ENCODE measurements at regions not wholly inside any gene's neighbourhood (a gene's known extent, or its start where the extent isn't known, plus 50 kb on each side); places are given as distances from the start of the nearest gene placed in this dataset.

DNA sequence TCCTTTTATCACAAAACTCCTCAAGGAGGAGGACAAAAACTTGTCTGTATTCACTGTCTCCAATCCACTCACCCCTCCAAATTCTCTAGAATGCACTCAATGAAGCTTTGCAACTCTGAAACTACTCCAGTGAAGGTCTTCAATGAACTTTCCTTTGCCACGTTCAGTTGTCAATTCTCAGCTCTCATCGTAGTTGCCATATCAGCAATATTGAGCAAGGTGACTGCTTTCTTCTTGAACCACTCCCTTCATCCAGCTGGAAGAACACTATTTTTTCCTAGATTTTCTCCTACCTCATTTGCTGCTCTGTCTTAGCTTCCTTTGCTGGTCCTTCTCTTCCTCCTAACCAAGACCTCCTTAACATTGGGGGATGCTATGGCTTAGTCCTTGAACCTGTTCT, 191.8 kb downstream of the KDR start:
- DNase-seq (ENCODE audit: low read depth, low spot score) = no peak
- no peak overlapping the region for H3K27ac ChIP-seq

- peak; percentile 43 for DNase-seq (ENCODE audit: low read depth, low spot score)
- no peak overlapping the region for H3K27ac ChIP-seq
These were observed 195.2 kb downstream of the KDR start for GRCh38 chr4:54930226-54930625.

DNA sequence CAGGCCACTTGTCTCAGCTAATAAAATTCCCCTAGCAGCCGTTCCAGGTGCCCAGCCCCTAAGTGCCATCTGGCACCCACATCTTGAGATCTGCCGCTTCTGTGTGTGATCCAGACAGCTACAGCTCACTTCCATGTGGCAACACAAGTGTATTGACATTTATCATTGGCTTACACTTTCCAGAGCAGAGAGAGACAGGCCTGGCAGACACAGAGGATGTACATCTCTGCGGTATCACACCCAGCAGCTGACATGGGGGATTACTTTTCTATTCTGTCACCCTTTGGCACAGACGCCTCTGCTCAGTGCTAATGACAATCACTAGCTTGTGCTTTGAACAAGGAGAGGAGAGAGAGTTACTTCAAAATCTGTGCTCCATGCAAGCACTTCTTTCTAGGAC, 195.9 kb downstream of the KDR start:
- no peak overlapping the region for H3K27ac ChIP-seq
- DNase-seq (ENCODE audit: low read depth, low spot score) = no peak

DNA sequence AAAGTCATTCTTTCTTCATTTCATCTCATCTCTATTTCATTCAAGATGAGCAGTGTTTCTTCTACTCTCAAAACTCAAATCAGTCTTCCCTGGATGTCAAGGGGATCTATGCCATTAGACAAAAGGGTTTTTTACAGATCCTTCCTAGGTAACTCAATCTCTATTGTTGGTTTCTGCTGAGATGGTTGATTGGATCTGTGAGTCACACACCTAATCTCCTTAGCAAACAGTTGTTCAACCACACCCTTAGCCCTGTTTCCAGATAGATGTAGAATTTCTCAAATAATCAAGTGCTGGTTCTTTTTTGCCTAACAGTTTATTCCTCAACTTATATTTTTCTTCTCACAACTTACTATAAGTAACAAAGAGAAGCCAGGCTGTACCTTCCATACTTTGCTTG, 200.5 kb downstream of the KDR start:
- H3K27ac ChIP-seq = no peak overlapping the region
- peak; percentile 51 for DNase-seq (ENCODE audit: low read depth, low spot score)

GRCh38 chr4:54915276-54915675, 210.1 kb downstream of the KDR start:
- DNase-seq (ENCODE audit: low read depth, low spot score) = no peak
- H3K27ac ChIP-seq = no peak overlapping the region

DNA sequence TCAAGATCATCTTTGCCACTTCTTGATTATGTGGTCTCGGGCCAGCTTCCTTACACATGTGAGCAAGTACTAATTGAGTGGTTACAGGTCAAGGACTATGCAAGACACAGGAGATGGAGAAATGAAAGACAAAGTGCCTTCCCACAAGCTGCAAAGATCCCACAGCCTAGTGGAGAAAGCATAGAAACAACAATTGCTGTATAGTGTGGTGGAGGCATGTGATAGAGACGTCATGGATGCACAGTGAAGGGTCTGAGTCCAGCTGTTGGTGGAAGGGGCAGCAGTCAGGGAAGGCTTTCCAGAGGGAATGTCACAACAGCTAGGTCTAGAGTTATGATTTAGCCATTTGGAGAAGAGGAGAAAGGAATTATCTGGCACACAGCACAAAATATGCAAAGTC, 210.6 kb downstream of the KDR start:
- no peak overlapping the region for H3K27ac ChIP-seq
- no peak for DNase-seq (ENCODE audit: low read depth, low spot score)

GRCh38 chr4:54913751-54914526, 211.5 kb downstream of the KDR start:
- no peak overlapping the region for H3K27ac ChIP-seq
- no peak for DNase-seq (ENCODE audit: low read depth, low spot score)

DNA sequence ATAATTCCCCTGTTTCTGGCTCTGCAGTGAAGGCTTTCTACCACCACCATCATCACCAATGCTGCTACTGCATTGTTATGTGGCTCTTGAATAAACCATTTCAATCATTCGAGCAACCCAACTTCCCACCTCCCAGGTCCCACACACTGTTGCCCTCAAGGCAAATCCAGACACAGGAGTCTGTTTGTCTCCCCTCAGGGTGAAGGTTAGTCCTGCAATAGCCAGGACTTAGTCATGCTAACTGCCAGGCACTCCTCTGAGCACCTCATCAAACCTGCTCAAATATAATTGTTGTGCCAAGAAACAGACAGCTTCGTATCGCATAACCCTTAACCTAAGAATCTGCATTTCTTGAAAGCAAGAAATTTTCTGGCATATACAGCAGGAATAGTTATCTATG, 213.2 kb downstream of the KDR start:
- H3K27ac ChIP-seq = no peak overlapping the region
- DNase-seq (ENCODE audit: low read depth, low spot score) = no peak

- no peak overlapping the region for H3K27ac ChIP-seq
- no peak for DNase-seq (ENCODE audit: low read depth, low spot score)
These were observed 215.4 kb downstream of the KDR start for GRCh38 chr4:54909961-54910360.

DNA sequence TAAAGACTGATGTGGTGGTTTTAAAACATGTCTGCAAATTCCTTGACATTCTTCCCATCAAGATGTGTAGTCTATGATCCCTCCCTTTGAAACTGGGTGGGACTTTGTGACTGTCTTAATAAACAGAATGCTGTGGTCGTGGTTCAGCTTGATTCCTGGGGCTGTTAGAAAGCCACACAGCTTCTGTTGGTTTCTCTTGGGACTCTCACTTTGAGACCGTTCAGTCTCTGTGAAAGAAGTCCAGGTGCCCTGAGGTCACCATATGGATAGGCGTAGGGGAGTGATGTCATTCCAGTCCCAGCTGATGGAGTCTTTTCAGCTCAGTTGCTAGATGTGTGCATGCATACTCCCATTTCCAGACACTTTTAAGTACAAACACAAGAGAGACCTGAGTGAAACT, 216.6 kb downstream of the KDR start:
- no peak overlapping the region for H3K27ac ChIP-seq
- DNase-seq (ENCODE audit: low read depth, low spot score) = no peak

DNA sequence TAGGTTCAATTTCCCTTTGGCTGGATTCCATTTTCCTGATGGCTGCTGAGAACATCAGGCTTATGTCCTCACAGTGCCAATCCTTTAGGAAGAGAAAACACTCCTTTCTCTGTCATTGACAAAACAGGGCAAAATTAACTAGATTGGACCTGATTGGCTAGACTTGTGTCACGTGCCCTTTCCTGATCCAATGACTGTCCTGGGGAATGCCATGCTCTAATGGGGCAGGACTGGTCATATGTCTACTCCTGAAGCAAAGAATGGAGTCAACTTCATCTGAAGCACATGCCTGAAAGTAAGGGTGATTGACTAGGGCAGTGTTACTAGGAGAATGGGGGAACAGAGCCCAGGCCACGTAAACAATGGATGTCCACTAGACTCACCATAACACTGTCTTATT, 220.4 kb downstream of the KDR start:
- no peak overlapping the region for H3K27ac ChIP-seq
- no peak for DNase-seq (ENCODE audit: low read depth, low spot score)

DNA sequence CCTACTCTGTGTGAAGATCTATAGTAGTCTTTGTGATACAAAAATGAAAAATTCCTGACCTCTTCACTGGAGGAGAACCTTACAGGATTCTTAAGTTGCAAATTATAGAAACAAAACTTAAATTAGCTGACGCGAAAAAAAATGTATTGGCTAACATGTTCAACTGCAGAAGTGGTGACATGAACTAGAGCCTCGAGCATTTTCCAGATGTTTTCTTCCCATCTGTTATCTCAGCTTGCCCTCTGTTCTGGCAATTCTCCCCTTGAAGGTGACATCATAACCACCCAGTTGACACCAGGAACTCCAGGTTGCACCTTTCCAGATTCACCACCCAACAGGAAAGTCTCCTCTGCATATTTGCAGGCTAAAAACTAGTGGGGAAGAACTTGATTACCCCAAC, 222.4 kb downstream of the KDR start:
- no peak overlapping the region for H3K27ac ChIP-seq

GRCh38 chr4:54902271-54902670, 223.1 kb downstream of the KDR start:
- no peak overlapping the region for H3K27ac ChIP-seq
- peak; percentile 56 for DNase-seq (ENCODE audit: low read depth, low spot score)

More for the DNA sequence above, 222.4 kb downstream of the KDR start:
- DNase-seq (ENCODE audit: low read depth, low spot score) = no peak

DNA sequence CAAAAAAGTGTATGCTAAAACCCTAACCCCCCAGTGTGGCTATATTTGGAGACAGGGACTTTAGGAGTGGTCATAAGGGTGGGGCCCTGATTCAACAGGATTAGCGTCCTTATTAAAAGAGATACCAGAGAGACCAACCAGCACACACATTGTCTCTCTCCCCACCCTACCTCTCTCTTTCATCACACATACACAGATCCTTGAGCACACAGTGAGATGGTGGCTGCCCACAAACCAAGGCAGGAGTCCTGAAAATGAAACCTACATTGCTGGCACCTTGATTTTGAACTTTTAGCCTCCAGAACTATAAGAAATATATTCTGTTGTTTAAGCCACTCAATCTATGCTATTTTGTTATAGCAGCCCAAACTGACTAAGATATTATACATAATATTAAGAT, 224.2 kb downstream of the KDR start:
- no peak overlapping the region for H3K27ac ChIP-seq
- no peak for DNase-seq (ENCODE audit: low read depth, low spot score)

GRCh38 chr4:54898656-54899340, 226.6 kb downstream of the KDR start:
- no peak for DNase-seq (ENCODE audit: low read depth, low spot score)

GRCh38 chr4:54898056-54898562, 227.3 kb downstream of the KDR start:
- no peak overlapping the region for H3K27ac ChIP-seq
- DNase-seq (ENCODE audit: low read depth, low spot score) = no peak

More at GRCh38 chr4:54898656-54899340, 226.6 kb downstream of the KDR start:
- no peak overlapping the region for H3K27ac ChIP-seq

DNA sequence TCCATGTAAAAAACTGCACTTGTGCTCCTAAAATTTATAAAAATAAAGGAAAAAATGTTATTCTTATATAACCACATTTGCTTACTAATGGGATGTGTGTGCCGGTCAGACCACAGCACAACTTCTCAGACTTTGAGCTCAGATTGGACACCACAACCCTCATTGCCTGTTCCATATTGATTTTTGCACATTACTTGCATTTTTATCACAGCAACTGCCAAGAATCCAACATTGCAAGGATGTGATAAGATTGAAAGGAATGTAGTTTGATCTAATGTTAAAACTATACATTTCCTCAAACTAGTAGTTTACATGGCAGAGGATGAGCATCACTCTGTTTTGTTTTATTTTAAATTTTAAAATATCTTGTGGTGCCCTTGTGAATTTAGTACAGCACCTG, 227.8 kb downstream of the KDR start:
- H3K27ac ChIP-seq = no peak overlapping the region

GRCh38 chr4:54882616-54883015, 224.9 kb downstream of the KIT start:
- no peak for DNase-seq (ENCODE audit: low read depth, low spot score)
- no peak overlapping the region for H3K27ac ChIP-seq

More for the DNA sequence above, 227.8 kb downstream of the KDR start:
- DNase-seq (ENCODE audit: low read depth, low spot score) = no peak

GRCh38 chr4:54879576-54879975, 221.8 kb downstream of the KIT start:
- DNase-seq (ENCODE audit: low read depth, low spot score) = no peak
- no peak overlapping the region for H3K27ac ChIP-seq

GRCh38 chr4:54877006-54877405, 219.2 kb downstream of the KIT start:
- DNase-seq (ENCODE audit: low read depth, low spot score) = no peak
- no peak overlapping the region for H3K27ac ChIP-seq

GRCh38 chr4:54872261-54872660, 214.5 kb downstream of the KIT start:
- no peak overlapping the region for H3K27ac ChIP-seq
- DNase-seq (ENCODE audit: low read depth, low spot score) = no peak

Data from epithelial cell of prostate (primary cell).